ENCODE measurements at regions not wholly inside any gene's neighbourhood (a gene's known extent, or its start where the extent isn't known, plus 50 kb on each side); places are given as distances from the start of the nearest gene placed in this dataset.
"Not testable (repeated sequence)": the region's sequence is repeated elsewhere in the genome, so short reads cannot be mapped to it uniquely, and the experiment has no call there.

- Histone ChIP-seq H3K36me3 (ENCODE audit: insufficient read depth) (no peaks in the 10 kb centered on the region), H3K4me3 (ENCODE audit: low read depth, low read length) (no peak overlapping the region), H3K4me1 (ENCODE audit: insufficient read depth) (no peaks in the 10 kb centered on the region), H3K27ac (ENCODE audit: low read depth) (no peak overlapping the region)
- WGBS, result 62% methylated on average over 1 of the region's 1 CpG
- DNase-seq (ENCODE audit: extremely low spot score), result no peak
Observed at GRCh38 chr11:103807806-103808205, 228.6 kb upstream of the DDI1 start.

GRCh38 chr11:103808252-103808651 lies 228.2 kb upstream of the DDI1 start:
- Histone ChIP-seq H3K36me3 (ENCODE audit: insufficient read depth) (no peaks in the 10 kb centered on the region), H3K27ac (ENCODE audit: low read depth) (no peak overlapping the region), H3K4me3 (ENCODE audit: low read depth, low read length) (no peak overlapping the region), H3K4me1 (ENCODE audit: insufficient read depth) (no peaks in the 10 kb centered on the region)
- DNase-seq (ENCODE audit: extremely low spot score), result no peak
- 96% methylated on average over 3 of the region's 3 CpGs for WGBS

- WGBS, result 87% methylated on average over 3 of the region's 3 CpGs
- H3K36me3 ChIP-seq (ENCODE audit: insufficient read depth), result no peaks in the 10 kb centered on the region
- no peak for DNase-seq (ENCODE audit: extremely low spot score)
- H3K4me1 ChIP-seq (ENCODE audit: insufficient read depth), result no peaks in the 10 kb centered on the region
- no peak overlapping the region for H3K4me3 ChIP-seq (ENCODE audit: low read depth, low read length)
- no peak overlapping the region for H3K27ac ChIP-seq (ENCODE audit: low read depth)
Observed at GRCh38 chr11:103811870-103812455, 224.5 kb upstream of the DDI1 start.

- no peak for DNase-seq (ENCODE audit: extremely low spot score)
- Histone ChIP-seq H3K36me3 (ENCODE audit: insufficient read depth) (no peaks in the 10 kb centered on the region), H3K4me3 (ENCODE audit: low read depth, low read length) (no peak overlapping the region), H3K27ac (ENCODE audit: low read depth) (no peak overlapping the region), H3K4me1 (ENCODE audit: insufficient read depth) (no peaks in the 10 kb centered on the region)
- 65% methylated on average over 3 of the region's 3 CpGs for WGBS
Observed at GRCh38 chr11:103812680-103813079, 223.8 kb upstream of the DDI1 start.

GRCh38 chr11:103820345-103820744 lies 216.1 kb upstream of the DDI1 start:
- 88% methylated on average over 8 of the region's 8 CpGs for WGBS
- H3K27ac ChIP-seq (ENCODE audit: low read depth); H3K36me3 ChIP-seq (ENCODE audit: insufficient read depth): not testable (repeated sequence)

GRCh38 chr11:103824116-103824515 lies 212.3 kb upstream of the DDI1 start:
- H3K27ac ChIP-seq (ENCODE audit: low read depth), result no peak overlapping the region
- WGBS, result 91% methylated on average over 1 of the region's 1 CpG

More at GRCh38 chr11:103820345-103820744, 216.1 kb upstream of the DDI1 start:
- not testable (repeated sequence) for H3K4me1 ChIP-seq (ENCODE audit: insufficient read depth); DNase-seq (ENCODE audit: extremely low spot score); H3K4me3 ChIP-seq (ENCODE audit: low read depth, low read length)

GRCh38 chr11:103825469-103825868 lies 211.0 kb upstream of the DDI1 start:
- Histone ChIP-seq H3K27ac (ENCODE audit: low read depth) (no peak overlapping the region), H3K4me3 (ENCODE audit: low read depth, low read length) (no peak overlapping the region), H3K4me1 (ENCODE audit: insufficient read depth) (no peaks in the 10 kb centered on the region), H3K36me3 (ENCODE audit: insufficient read depth) (no peaks in the 10 kb centered on the region)
- over 99% methylated on average over 2 of the region's 2 CpGs for WGBS
- DNase-seq (ENCODE audit: extremely low spot score), result no peak

More at GRCh38 chr11:103824116-103824515, 212.3 kb upstream of the DDI1 start:
- DNase-seq (ENCODE audit: extremely low spot score), result no peak
- H3K36me3 ChIP-seq (ENCODE audit: insufficient read depth), result no peaks in the 10 kb centered on the region
- no peak overlapping the region for H3K4me3 ChIP-seq (ENCODE audit: low read depth, low read length)
- H3K4me1 ChIP-seq (ENCODE audit: insufficient read depth), result no peaks in the 10 kb centered on the region

GRCh38 chr11:103826856-103827255 lies 209.6 kb upstream of the DDI1 start:
- no peak overlapping the region for H3K4me3 ChIP-seq (ENCODE audit: low read depth, low read length)
- no peaks in the 10 kb centered on the region for H3K36me3 ChIP-seq (ENCODE audit: insufficient read depth)
- no peaks in the 10 kb centered on the region for H3K4me1 ChIP-seq (ENCODE audit: insufficient read depth)
- WGBS, result 68% methylated on average over 1 of the region's 1 CpG
- no peak overlapping the region for H3K27ac ChIP-seq (ENCODE audit: low read depth)
- DNase-seq (ENCODE audit: extremely low spot score), result no peak

GRCh38 chr11:103829596-103829995 lies 206.8 kb upstream of the DDI1 start:
- Histone ChIP-seq H3K4me1 (ENCODE audit: insufficient read depth) (no peaks in the 10 kb centered on the region), H3K4me3 (ENCODE audit: low read depth, low read length) (no peak overlapping the region), H3K36me3 (ENCODE audit: insufficient read depth) (no peaks in the 10 kb centered on the region), H3K27ac (ENCODE audit: low read depth) (no peak overlapping the region)
- 95% methylated on average over 4 of the region's 4 CpGs for WGBS
- DNase-seq (ENCODE audit: extremely low spot score), result no peak

- H3K36me3 ChIP-seq (ENCODE audit: insufficient read depth), result no peaks in the 10 kb centered on the region
- no peak overlapping the region for H3K4me3 ChIP-seq (ENCODE audit: low read depth, low read length)
- no peaks in the 10 kb centered on the region for H3K4me1 ChIP-seq (ENCODE audit: insufficient read depth)
- no peak overlapping the region for H3K27ac ChIP-seq (ENCODE audit: low read depth)
- 0% methylated on average over 1 of the region's 1 CpG for WGBS
- DNase-seq (ENCODE audit: extremely low spot score), result no peak
Observed at GRCh38 chr11:103830205-103830604, 206.2 kb upstream of the DDI1 start.

GRCh38 chr11:103832762-103833161 lies 203.7 kb upstream of the DDI1 start:
- Histone ChIP-seq H3K36me3 (ENCODE audit: insufficient read depth) (no peaks in the 10 kb centered on the region), H3K27ac (ENCODE audit: low read depth) (no peak overlapping the region), H3K4me1 (ENCODE audit: insufficient read depth) (no peaks in the 10 kb centered on the region), H3K4me3 (ENCODE audit: low read depth, low read length) (no peak overlapping the region)
- DNase-seq (ENCODE audit: extremely low spot score), result no peak
- WGBS, result 82% methylated on average over 3 of the region's 3 CpGs

GRCh38 chr11:103842191-103842590 lies 194.2 kb upstream of the DDI1 start:
- Histone ChIP-seq H3K36me3 (ENCODE audit: insufficient read depth) (no peaks in the 10 kb centered on the region), H3K4me1 (ENCODE audit: insufficient read depth) (peaks cover 2% of the 10 kb centered on the region), H3K27ac (ENCODE audit: low read depth) (no peak overlapping the region), H3K4me3 (ENCODE audit: low read depth, low read length) (no peak overlapping the region)
- no peak for DNase-seq (ENCODE audit: extremely low spot score)
- 30% methylated on average over 6 of the region's 6 CpGs for WGBS

- WGBS, result 37% methylated on average over 2 of the region's 2 CpGs
- peaks cover 2% of the 10 kb centered on the region for H3K4me1 ChIP-seq (ENCODE audit: insufficient read depth)
- H3K4me3 ChIP-seq (ENCODE audit: low read depth, low read length), result no peak overlapping the region
- H3K27ac ChIP-seq (ENCODE audit: low read depth), result no peak overlapping the region
- no peak for DNase-seq (ENCODE audit: extremely low spot score)
- no peaks in the 10 kb centered on the region for H3K36me3 ChIP-seq (ENCODE audit: insufficient read depth)
Observed at GRCh38 chr11:103842795-103843194, 193.6 kb upstream of the DDI1 start.

GRCh38 chr11:103844327-103845215 lies 191.9 kb upstream of the DDI1 start:
- H3K4me3 ChIP-seq (ENCODE audit: low read depth, low read length), result no peak overlapping the region
- H3K27ac ChIP-seq (ENCODE audit: low read depth), result no peak overlapping the region
- no peaks in the 10 kb centered on the region for H3K36me3 ChIP-seq (ENCODE audit: insufficient read depth)
- peaks cover 2% of the 10 kb centered on the region for H3K4me1 ChIP-seq (ENCODE audit: insufficient read depth)
- no peak for DNase-seq (ENCODE audit: extremely low spot score)
- WGBS, result 84% methylated on average over 7 of the region's 7 CpGs
